Fibroblast of mammary gland (primary cell): ENCODE measurements at regions not wholly inside any gene's neighbourhood (a gene's known extent, or its start where the extent isn't known, plus 50 kb on each side); places are given as distances from the start of the nearest gene placed in this dataset.
A peak's percentile ranks its signal among the peaks of the same experiment; 100 is the strongest.

Experiments
- DNase-seq: peaks from one replicate; pipeline ENCODE4 v3.0.0-alpha.2; 2010; ENCODE audit warnings: low read depth
- H3K4me3 ChIP-seq: 2 replicates; pipeline ENCODE4 v1.5.1; 2011; ENCODE audit warnings: low read depth, mild to moderate bottlenecking, low read length, moderate library complexity; ENCODE audit not compliant: control insufficient read depth
- CTCF ChIP-seq: conservative IDR thresholded peaks from 2 replicates; pipeline ENCODE4 v1.5.1; 2011; ENCODE audit warnings: low read depth, low read length, inconsistent platforms; ENCODE audit not compliant: control insufficient read depth, insufficient read depth

DNA sequence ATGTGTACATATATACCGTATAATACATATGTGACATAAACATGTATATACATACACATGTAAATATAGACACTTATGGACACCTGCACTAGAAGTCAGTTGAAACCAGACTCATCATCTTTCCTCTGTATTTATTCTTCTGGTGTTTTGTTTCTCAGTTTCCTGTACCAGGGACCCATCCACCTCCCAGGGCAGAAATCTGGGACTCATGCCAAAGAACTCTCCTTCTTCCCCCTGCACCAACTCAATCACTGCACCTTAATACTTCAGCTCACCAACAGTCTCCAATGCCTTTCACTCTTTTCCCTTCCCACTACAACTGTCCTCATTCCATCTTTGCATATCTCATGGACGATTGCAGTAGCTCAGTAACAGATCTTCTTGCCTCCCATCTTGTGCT is 428.0 kb downstream of the FBXO15 start:
- no peak for DNase-seq
- no peak for TF ChIP-seq CTCF
- H3K4me3 ChIP-seq, result no peak overlapping the region

DNA sequence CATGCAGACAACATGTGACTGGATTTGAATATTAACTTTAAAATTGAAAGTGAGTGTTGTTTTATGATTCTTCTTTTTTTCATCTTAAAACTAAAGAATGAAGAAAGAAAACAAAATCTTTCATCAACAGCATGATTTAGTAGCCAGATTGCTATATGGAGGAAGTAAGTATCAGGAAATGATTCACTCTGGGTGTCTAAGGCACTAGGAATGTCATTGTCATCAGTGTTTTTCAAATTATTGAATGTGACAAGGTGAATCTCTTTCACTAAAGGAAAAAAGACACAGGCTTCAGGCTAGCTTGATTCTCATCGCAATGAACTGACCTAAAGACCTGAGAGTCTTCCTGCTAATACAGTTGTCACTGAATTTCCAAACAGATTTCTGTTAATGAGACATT is 430.1 kb downstream of the FBXO15 start:
- no peak for TF ChIP-seq CTCF
- H3K4me3 ChIP-seq, result no peak overlapping the region
- peak; percentile 42 for DNase-seq

GRCh38 chr18:73715210-73715670 is 432.4 kb downstream of the FBXO15 start:
- no peak for TF ChIP-seq CTCF
- DNase-seq, result no peak
- H3K4me3 ChIP-seq, result no peak overlapping the region

DNA sequence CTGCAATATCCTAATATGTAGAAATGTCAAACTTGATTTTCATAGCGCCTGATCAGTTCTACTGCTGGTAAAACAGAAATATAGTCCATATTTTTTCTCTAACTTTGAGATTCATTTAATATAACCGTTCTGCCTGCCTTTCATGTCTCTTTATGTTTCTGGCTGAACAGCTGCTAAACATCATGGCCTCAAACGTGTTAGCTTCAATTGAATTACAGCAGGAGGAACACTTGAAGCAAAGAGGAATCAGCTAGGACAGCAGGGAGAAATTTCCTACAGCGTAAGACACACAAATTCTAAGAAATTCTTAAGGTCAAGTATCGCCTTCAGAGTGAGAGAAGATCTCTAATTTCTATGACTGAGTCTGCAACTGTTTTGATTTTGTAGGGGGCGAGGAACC is 433.2 kb downstream of the FBXO15 start:
- no peak overlapping the region for H3K4me3 ChIP-seq
- no peak for TF ChIP-seq CTCF
- DNase-seq, result no peak

- no peak for DNase-seq
- TF ChIP-seq CTCF, result no peak
- no peak overlapping the region for H3K4me3 ChIP-seq
These were observed 436.4 kb downstream of the FBXO15 start for GRCh38 chr18:73711256-73711655.

- TF ChIP-seq CTCF, result no peak
- DNase-seq, result no peak
- H3K4me3 ChIP-seq, result no peak overlapping the region
These were observed 439.0 kb downstream of the FBXO15 start for GRCh38 chr18:73708591-73708990.

GRCh38 chr18:73707035-73707434 is 440.6 kb downstream of the FBXO15 start:
- H3K4me3 ChIP-seq, result no peak overlapping the region
- DNase-seq, result peak; percentile 29
- TF ChIP-seq CTCF, result no peak
